Right lung (tissue), 2 donors: ENCODE measurements at regions not wholly inside any gene's neighbourhood (a gene's known extent, or its start where the extent isn't known, plus 50 kb on each side); places are given as distances from the start of the nearest gene placed in this dataset.
"Not testable (repeated sequence)": the region's sequence is repeated elsewhere in the genome, so short reads cannot be mapped to it uniquely, and the experiment has no call there.

Source experiments
- DNase-seq, 2 donors: peaks; one replicate each; pipeline ENCODE4 v3.0.0-alpha.2; 2013

GRCh38 chr5:92179651-92180050 is 796.5 kb upstream of the ARRDC3 start:
- no peak for DNase-seq

- DNase-seq = no peak
These were observed 794.9 kb upstream of the ARRDC3 start for GRCh38 chr5:92177926-92178487.

- no peak for DNase-seq
These were observed 780.8 kb upstream of the ARRDC3 start for GRCh38 chr5:92163906-92164305.

- no peak for DNase-seq
These were observed 764.7 kb upstream of the ARRDC3 start for GRCh38 chr5:92147798-92148197.

- no peak for DNase-seq
These were observed 764.1 kb upstream of the ARRDC3 start for GRCh38 chr5:92147266-92147665.

GRCh38 chr5:92145852-92146251 is 762.7 kb upstream of the ARRDC3 start:
- DNase-seq = no peak

GRCh38 chr5:92144824-92145223 is 761.7 kb upstream of the ARRDC3 start:
- no peak for DNase-seq

GRCh38 chr5:92132294-92132908 is 749.3 kb upstream of the ARRDC3 start:
- not testable (repeated sequence) for DNase-seq

GRCh38 chr5:92126182-92126581 is 743.1 kb upstream of the ARRDC3 start:
- DNase-seq = no peak

- DNase-seq = no peak
These were observed 736.0 kb upstream of the ARRDC3 start for GRCh38 chr5:92119110-92119509.

- DNase-seq = no peak
These were observed 723.7 kb upstream of the ARRDC3 start for GRCh38 chr5:92106808-92107207.

GRCh38 chr5:92104126-92104525 is 721.0 kb upstream of the ARRDC3 start:
- DNase-seq = no peak

- no peak for DNase-seq
These were observed 719.2 kb upstream of the ARRDC3 start for GRCh38 chr5:92102313-92102712.

GRCh38 chr5:92092239-92092638 is 709.1 kb upstream of the ARRDC3 start:
- no peak for DNase-seq

GRCh38 chr5:92086059-92086811 is 703.1 kb upstream of the ARRDC3 start:
- no peak for DNase-seq

- DNase-seq = no peak
These were observed 699.0 kb upstream of the ARRDC3 start for GRCh38 chr5:92081958-92082712.

GRCh38 chr5:92070786-92071185 is 687.7 kb upstream of the ARRDC3 start:
- DNase-seq = no peak

- no peak for DNase-seq
These were observed 681.9 kb upstream of the ARRDC3 start for GRCh38 chr5:92064993-92065392.

- DNase-seq = no peak
These were observed 668.6 kb upstream of the ARRDC3 start for GRCh38 chr5:92051741-92052140.

- DNase-seq = no peak
These were observed 667.9 kb upstream of the ARRDC3 start for GRCh38 chr5:92050970-92051369.

GRCh38 chr5:92041911-92042660 is 659.0 kb upstream of the ARRDC3 start:
- DNase-seq = no peak

GRCh38 chr5:92041206-92041605 is 658.1 kb upstream of the ARRDC3 start:
- DNase-seq = no peak
